Retinal pigment epithelial cell (primary cell): ENCODE measurements at regions not wholly inside any gene's neighbourhood (a gene's known extent, or its start where the extent isn't known, plus 50 kb on each side); places are given as distances from the start of the nearest gene placed in this dataset.

ENCODE experiments used
- DNase-seq: peaks from one replicate; pipeline ENCODE4 v3.0.0-alpha.2; 2010; ENCODE audit warnings: low read depth
- H3K4me3 ChIP-seq: 2 replicates; pipeline ENCODE4 v1.5.1; 2011; ENCODE audit warnings: mild to moderate bottlenecking, low read length, control low read depth, moderate library complexity
- TF ChIP-seq, protein P1 (sequence below): conservative IDR thresholded peaks from 2 replicates; pipeline ENCODE4 v1.5.1; 2011; ENCODE audit warnings: low read depth, low read length, control low read depth, inconsistent platforms

DNA sequence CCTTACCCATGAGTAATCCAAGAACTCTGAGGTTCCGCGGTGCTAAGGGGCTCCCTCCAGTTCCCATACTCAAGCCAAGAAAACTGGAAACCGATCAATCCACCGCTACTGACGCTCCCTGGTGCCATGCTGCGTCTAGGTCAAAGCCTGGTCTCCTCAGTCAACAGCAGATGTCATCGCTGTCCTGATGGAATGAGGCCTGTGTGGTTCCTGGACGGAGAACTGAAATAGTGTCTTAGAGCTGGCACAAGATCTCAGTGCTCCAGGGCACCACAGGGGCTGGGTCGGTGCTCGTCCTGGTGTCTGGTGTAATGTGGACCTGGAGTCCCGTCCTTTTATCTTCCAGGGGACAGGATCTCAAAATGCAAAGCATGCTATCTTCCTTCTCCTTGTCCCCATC is 373.9 kb upstream of the CFAP20DC start:
- no peak overlapping the region for H3K4me3 ChIP-seq
- TF ChIP-seq, protein P1, sequence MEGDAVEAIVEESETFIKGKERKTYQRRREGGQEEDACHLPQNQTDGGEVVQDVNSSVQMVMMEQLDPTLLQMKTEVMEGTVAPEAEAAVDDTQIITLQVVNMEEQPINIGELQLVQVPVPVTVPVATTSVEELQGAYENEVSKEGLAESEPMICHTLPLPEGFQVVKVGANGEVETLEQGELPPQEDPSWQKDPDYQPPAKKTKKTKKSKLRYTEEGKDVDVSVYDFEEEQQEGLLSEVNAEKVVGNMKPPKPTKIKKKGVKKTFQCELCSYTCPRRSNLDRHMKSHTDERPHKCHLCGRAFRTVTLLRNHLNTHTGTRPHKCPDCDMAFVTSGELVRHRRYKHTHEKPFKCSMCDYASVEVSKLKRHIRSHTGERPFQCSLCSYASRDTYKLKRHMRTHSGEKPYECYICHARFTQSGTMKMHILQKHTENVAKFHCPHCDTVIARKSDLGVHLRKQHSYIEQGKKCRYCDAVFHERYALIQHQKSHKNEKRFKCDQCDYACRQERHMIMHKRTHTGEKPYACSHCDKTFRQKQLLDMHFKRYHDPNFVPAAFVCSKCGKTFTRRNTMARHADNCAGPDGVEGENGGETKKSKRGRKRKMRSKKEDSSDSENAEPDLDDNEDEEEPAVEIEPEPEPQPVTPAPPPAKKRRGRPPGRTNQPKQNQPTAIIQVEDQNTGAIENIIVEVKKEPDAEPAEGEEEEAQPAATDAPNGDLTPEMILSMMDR, result no peak
- DNase-seq, result no peak

DNA sequence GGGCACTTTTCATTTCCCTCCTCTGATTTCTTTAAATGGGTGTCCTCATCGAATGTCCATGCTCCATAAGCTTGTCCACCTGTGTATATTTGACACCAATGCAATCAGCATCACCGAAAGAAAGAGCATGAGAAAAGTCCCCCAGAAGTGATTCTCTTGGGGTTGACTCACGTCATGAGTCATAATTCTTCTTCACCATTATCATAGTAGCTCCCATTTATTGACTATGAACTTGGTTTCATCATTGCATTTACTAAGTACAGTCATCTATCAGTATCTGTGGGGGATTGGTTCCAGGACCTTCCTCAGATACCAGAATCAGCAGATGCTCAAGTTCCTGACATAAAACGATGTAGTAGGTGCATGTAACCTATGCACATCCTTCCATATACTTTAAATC is 372.5 kb upstream of the CFAP20DC start:
- DNase-seq, result no peak
- no peak overlapping the region for H3K4me3 ChIP-seq
- TF ChIP-seq, protein P1, result no peak

DNA sequence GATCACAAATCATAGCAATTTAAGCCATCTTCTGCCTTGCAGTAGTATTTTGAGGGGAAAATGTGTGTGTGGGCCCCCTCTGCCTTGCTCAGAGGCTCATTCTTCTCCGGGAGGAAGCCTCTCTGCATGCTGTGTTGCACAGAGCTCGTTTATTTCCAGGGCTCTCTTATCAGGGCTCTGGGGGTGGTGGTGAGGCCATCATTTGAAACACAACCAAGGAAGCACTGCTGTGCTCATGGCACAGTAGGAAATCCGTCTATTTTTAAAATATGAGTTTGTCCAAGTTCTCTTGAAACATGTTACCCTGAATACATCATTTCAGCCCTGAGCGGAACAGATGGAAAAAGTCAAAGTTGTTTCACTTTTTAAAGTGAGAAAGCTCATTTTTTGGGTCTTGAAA is 369.0 kb upstream of the CFAP20DC start:
- DNase-seq, result no peak
- no peak overlapping the region for H3K4me3 ChIP-seq
- TF ChIP-seq, protein P1, result no peak

DNA sequence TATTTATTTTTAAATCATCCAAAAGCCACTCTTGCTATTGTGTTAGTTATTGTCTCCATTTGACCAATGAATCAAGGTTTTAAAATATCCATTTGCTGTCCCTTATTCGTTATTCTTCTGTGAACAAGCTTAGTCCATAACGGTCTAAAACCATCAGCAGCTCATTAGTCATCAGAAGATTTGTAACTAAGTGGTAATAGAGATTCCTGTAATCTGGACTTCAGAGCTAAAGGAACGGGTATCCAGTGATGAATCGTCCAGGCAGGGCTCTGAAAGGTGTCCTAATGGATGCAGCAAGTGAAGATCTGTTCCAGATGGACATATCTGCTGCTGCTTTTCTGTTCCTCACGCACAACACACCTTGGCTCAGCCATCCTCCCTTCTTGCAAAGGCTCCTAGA is 362.7 kb upstream of the CFAP20DC start:
- TF ChIP-seq, protein P1, result no peak
- H3K4me3 ChIP-seq, result no peak overlapping the region
- DNase-seq, result no peak

DNA sequence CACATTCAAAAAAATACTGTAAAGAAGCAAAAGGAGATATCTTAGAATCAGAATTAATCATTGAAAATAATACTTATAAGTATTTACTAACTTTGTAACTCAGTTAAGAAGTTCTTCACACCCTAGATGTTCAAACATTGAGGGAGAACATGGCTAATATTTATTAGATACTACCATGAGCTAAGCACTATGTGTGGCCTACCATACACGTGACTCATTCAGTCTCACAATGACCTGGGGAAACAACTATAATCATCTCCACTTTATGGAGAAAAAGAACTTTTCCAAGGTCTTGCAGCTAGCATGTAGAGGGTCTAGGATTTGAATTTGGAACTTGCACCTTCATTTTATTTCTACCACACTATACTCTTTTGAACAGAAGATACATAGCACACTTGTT is 361.9 kb upstream of the CFAP20DC start:
- H3K4me3 ChIP-seq, result no peak overlapping the region
- TF ChIP-seq, protein P1, result no peak
- DNase-seq, result no peak

DNA sequence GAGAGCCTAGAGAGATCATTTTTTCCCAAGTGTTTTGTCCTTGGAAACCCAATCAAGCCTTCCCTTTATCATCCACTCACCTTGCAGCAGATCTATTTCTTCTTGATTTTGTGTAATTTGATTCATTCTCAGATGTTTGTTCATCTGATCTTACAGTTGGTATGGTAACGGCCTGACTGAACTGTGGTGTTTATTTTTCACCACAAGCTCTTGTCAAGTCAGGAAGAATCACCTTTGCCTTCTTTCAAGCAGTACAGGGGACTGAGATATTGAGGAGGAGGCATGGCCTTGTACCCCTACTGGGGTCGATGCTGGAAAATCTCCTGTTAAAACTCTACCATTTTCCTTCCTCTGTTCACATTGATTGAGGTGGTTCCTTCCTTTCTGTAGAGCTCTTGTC is 361.4 kb upstream of the CFAP20DC start:
- TF ChIP-seq, protein P1, result no peak
- no peak for DNase-seq

DNA sequence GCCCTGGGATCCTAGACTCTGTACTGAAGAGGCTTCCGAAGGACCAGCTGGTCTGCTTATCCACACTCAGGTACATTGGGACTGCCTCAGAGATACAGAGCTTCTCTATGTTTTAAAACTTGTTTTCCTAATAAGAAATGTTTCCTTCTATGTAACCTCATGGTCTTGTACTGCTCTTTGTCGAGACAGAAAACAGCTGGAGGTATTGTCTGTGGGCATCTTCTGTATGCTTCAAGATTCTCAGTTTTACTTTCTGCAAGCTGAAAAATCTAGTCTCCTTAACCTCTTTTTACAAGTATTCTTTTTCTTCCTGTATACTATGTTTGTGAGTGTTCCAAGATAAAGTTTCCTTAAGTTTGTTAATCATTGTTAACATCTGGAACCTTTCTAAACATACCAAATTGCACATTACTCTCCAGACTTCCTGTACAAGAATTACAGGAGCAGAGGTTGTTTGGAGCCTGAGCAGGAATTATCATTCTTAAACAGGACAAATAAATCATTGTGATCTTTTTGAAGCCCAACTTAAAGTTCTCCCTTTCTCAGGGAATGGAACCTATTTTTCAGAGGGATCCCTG is 358.3 kb upstream of the CFAP20DC start:
- no peak overlapping the region for H3K4me3 ChIP-seq
- DNase-seq, result no peak
- TF ChIP-seq, protein P1, result no peak

More for the DNA sequence above, 361.4 kb upstream of the CFAP20DC start:
- no peak overlapping the region for H3K4me3 ChIP-seq
